Stimulated activated naive CD4-positive, alpha-beta T cell (primary cell): ENCODE measurements at regions not wholly inside any gene's neighbourhood (a gene's known extent, or its start where the extent isn't known, plus 50 kb on each side); places are given as distances from the start of the nearest gene placed in this dataset.

Source experiments
- DNase-seq, 6 experiments: peaks; one replicate each; lab custom pipeline; 2025; lab: John Stamatoyannopoulos, UW

GRCh38 chr2:192267484-192267883 lies 72.8 kb upstream of the TMEFF2 start:
- no peak for DNase-seq

DNA sequence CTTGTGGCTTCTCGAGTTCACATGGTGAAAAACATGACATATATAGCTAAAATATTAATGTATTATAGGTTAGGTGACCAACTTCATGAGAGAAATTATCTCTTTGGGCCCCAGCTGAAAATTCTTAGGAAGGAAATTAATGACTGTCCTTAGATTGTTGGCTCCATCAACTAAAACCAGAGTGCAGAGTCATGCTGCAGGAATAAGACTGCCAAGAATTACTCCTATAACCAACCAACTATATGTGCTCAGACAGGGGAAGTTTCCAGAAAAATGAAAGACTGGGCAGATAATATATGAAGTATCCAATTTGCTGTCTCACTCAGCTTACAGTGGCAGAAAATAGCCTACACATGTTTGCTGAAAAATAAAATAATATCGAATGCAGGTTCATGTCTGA lies 71.0 kb upstream of the TMEFF2 start:
- no peak for DNase-seq

- DNase-seq: no peak
These were observed 59.7 kb upstream of the TMEFF2 start for GRCh38 chr2:192254444-192254843.

DNA sequence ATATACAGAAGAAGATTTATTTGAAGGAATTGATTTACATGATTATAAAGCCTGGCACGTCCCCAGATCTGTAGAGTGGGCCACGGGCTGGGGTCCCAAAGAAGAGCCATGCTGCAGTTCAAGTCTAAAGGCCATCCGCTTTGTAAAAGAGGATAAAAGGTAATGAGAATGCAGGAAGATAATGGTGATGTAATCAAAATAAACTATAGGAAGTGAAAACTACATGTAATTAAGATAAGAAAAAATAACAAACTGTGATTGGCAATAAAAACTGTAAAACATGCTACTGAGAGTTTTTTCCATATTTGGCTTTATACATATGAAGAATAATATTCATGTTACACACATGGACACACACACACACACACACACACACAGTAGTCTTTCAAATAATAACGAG lies 59.0 kb upstream of the TMEFF2 start:
- no peak for DNase-seq

DNA sequence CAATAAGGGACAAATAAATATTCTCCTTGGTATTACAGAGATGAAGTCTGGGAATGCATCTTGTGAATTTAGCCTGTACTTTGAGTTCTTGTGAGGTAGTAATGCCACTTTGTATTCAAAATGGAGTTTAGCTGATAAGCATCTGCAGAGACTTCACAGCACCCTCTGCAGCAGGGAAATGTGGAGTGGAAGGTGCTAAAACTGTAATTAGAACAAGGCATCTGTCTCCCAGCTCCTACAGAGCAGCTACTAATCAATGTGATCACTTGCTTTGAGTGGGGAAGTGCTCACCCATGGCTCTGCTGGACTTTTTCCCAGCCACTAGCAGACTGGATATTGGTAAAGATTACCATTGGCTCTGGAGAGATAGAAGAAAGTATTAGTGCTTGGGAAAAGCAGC lies 56.2 kb upstream of the TMEFF2 start:
- no peak for DNase-seq

- DNase-seq: no peak
These were observed 52.7 kb upstream of the TMEFF2 start for GRCh38 chr2:192247456-192247855.

GRCh38 chr2:192246297-192246696 lies 51.6 kb upstream of the TMEFF2 start:
- no peak for DNase-seq

DNA sequence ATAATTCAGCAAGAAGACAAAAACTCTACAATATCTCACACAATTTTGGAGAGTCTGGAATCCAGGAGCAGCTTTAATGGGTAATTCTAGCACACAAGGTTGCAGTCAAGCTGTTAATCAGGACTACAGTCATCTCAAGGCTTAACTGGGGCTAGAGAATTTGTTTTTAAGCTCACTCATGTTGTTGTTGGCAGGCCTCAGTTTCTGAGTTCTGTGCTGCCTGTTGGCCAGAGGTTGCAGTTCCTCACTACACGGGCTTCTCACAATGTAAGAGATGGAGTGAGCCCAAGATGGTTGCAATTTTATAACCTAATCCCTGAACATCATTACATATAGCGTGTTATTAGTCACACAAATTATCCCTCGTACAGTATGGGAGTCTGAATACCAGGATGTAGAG lies 50.6 kb upstream of the TMEFF2 start:
- no peak for DNase-seq
